ENCODE measurements at regions not wholly inside any gene's neighbourhood (a gene's known extent, or its start where the extent isn't known, plus 50 kb on each side); places are given as distances from the start of the nearest gene placed in this dataset.

DNA sequence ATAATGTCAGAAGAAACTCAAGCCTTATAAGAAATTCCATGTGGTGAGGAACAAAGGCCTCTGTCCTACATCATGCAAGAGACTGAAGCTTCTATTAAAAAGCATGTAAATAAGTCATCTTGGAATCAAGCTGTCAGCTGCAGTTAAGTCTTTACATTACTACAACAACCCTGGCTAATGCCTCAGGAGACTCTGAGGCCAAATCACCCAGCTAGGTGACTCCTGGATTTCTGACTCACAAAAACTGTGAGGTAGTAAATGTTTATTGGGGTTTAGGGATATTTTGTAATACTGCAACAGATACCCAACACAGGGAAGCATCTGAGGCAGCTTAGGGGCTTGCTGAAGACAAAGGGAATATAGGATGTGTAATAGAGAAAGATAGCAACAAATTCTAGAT, 89.6 kb downstream of the C11orf87 start:
- no peak for TF ChIP-seq POLR2A (IDR thresholded peaks at IDR 0.05)
- TF ChIP-seq CTCF (IDR thresholded peaks at IDR 0.05 in 8 of 11, conservative IDR thresholded peaks at IDR 0.05 in 3 of 11): no peak
- no peak for TF ChIP-seq POLR2AphosphoS5 (IDR thresholded peaks at IDR 0.05)

Measured in spleen (tissue), 7 donors.